Spleen (tissue), 11 donors: ENCODE measurements at regions not wholly inside any gene's neighbourhood (a gene's known extent, or its start where the extent isn't known, plus 50 kb on each side); places are given as distances from the start of the nearest gene placed in this dataset.
"Not testable (repeated sequence)": the region's sequence is repeated elsewhere in the genome, so short reads cannot be mapped to it uniquely, and the experiment has no call there.

Experiments used
- DNase-seq: peaks from one replicate; pipeline ENCODE4 v3.0.0-alpha.2; 2020
- H3K27ac ChIP-seq, 8 donors: fragments of 200-600 bp; sonication (generic) in 7 of 8; 1 replicate in 4 of 8; 2 replicates in 4 of 8; pipeline versions ENCODE4 v1.5.0 to v1.8.0; 2016 to 2021; ENCODE audit warnings: inconsistent platforms in 4 of 8, mild to moderate bottlenecking in 4 of 8, moderate library complexity in 1 of 8
- H3K27me3 ChIP-seq, 7 donors: fragments of 200-600 bp; sonication (generic) in 6 of 7; replicated peaks in 1 of 7; 1 replicate in 4 of 7; 2 replicates in 3 of 7; pipeline versions ENCODE4 v1.5.0 to v1.8.0; 2016 to 2021; ENCODE audit warnings: inconsistent platforms in 3 of 7, mild to moderate bottlenecking in 1 of 7
- H3K36me3 ChIP-seq, 6 donors: fragments of 200-600 bp; sonication (generic) in 5 of 6; 1 replicate in 4 of 6; 2 replicates in 2 of 6; pipeline versions ENCODE4 v1.5.0 to v1.8.0; 2016 to 2021; ENCODE audit warnings: inconsistent platforms in 2 of 6
- H3K4me1 ChIP-seq, 6 donors: fragments of 200-600 bp; sonication (generic) in 5 of 6; 1 replicate in 3 of 6; 2 replicates in 3 of 6; pipeline versions ENCODE4 v1.5.0 to v1.8.0; 2016 to 2021; ENCODE audit warnings: inconsistent platforms in 3 of 6
- H3K4me3 ChIP-seq, 8 donors: fragments of 200-600 bp; sonication (generic) in 7 of 8; 1 replicate in 4 of 8; 2 replicates in 4 of 8; pipeline versions ENCODE4 v1.5.0 to v1.8.0; 2016 to 2021; ENCODE audit warnings: inconsistent platforms in 4 of 8, mild to moderate bottlenecking in 4 of 8, moderate library complexity in 2 of 8
- H3K9me3 ChIP-seq, 8 donors: fragments of 200-600 bp; sonication (generic) in 7 of 8; 1 replicate in 4 of 8; 2 replicates in 4 of 8; pipeline versions ENCODE4 v1.5.0 to v1.8.0; 2016 to 2021; ENCODE audit warnings: inconsistent platforms in 4 of 8
- CTCF ChIP-seq, 11 experiments: fragments of 200-600 bp in 7 of 11; fragments of 450-650 bp in 4 of 11; sonication (generic) in 4 of 11; IDR thresholded peaks in 8 of 11; conservative IDR thresholded peaks in 3 of 11; 1 replicate in 7 of 11; 2 replicates in 4 of 11; pipeline versions ENCODE4 v1.4.0 to v1.8.0; 2016 to 2021; ENCODE audit warnings: antibody characterized with exemption in 11 of 11, inconsistent platforms in 4 of 11, mild to moderate bottlenecking in 1 of 11
- POLR2A ChIP-seq, 3 donors: fragments of 450-650 bp; IDR thresholded peaks; one replicate each; pipeline ENCODE4 v1.5.1; 2017; ENCODE audit warnings: antibody characterized with exemption in 3 of 3, mild to moderate bottlenecking in 1 of 3
- POLR2AphosphoS5 ChIP-seq, 3 donors: sonication (generic); formaldehyde crosslinking; IDR thresholded peaks; one replicate each; pipeline ENCODE4 v1.5.1; 2017; ENCODE audit warnings: antibody characterized with exemption in 3 of 3
- WGBS, 5 donors: extraction: QIAGEN DNeasy Blood & Tissue Kit in 3 of 5; methylation state at CpG; one replicate each; pipeline versions ENCODE4 v1.1.5 to v1.1.7; 2013 to 2018; 5-methylcytosine and 5-hydroxymethylcytosine counted together
- intact Hi-C: fragments of 100-400 bp; cut with DNase I; formaldehyde crosslinking; loops from one replicate; pipeline ENCODE4 v1.15.0; 2023; ENCODE audit warnings: low total_unique reads
- donor health status: healthy with polysubstance abuse.
- donor health status: DM: no; HTN: no; CAD: no; lungs with moderate emphysema.
- donor health status: DM: no; HTN: no; CAD: no.
- donor health status: Bipolar disorder and iron deficiency.
- donor health status: healthy.
- donor health status: DM: no; HTN: no; CAD: no.
- donor health status: DM: yes; HTN: yes; CAD: no.

GRCh38 chr4:112726041-112726440, 89.1 kb downstream of the LARP7 start:
- intact Hi-C loops = no loop called here
- no peak overlapping the region for H3K4me3 ChIP-seq
- H3K4me1 ChIP-seq = no peaks in the 10 kb centered on the region
- no peak for DNase-seq
- no peaks in the 10 kb centered on the region for H3K9me3 ChIP-seq
- no peaks in the 10 kb centered on the region for H3K36me3 ChIP-seq
- 76 to 100% (median 84%) methylated on average over 1 of the region's 1 CpG for WGBS, 5 donors
- TF ChIP-seq POLR2AphosphoS5 (IDR thresholded peaks at IDR 0.05) (no peak), POLR2A (IDR thresholded peaks at IDR 0.05) (no peak), CTCF (IDR thresholded peaks at IDR 0.05 in 8 of 11, conservative IDR thresholded peaks at IDR 0.05 in 3 of 11) (no peak)
- peaks cover 0 to 10% (median 0%) of the 10 kb centered on the region in 7 donors for H3K27me3 ChIP-seq
- H3K27ac ChIP-seq = no peak overlapping the region

DNA sequence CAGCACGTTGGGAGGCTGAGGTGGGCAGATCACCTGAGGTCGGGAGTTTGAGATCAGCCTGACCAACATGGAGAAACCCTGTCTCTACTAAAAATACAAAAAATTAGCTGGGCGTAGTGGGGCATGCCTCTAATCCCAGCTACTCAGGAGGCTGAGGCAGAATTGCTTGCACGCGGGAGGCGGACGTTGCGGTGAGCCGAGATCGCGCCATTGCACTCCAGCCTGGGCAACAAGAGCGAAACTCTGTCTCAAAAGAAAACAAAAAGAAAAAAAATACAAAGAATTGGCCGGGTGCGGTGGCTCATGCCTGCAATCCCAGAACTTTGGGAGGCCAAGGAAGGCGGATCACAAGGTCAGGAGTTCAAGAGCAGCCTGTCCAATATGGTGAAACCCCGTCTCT, 90.8 kb downstream of the LARP7 start:
- H3K4me3 ChIP-seq, DNase-seq, H3K27me3 ChIP-seq, H3K9me3 ChIP-seq, intact Hi-C loops, H3K36me3 ChIP-seq, H3K4me1 ChIP-seq, H3K27ac ChIP-seq: not testable (repeated sequence)
- WGBS, 5 donors = 92 to 94% (median 92%) methylated on average over 16 of the region's 16 CpGs

- Histone ChIP-seq H3K27me3 (no peaks in the 10 kb centered on the region), H3K4me3 (no peak overlapping the region), H3K36me3 (no peaks in the 10 kb centered on the region), H3K27ac (no peak overlapping the region), H3K4me1 (no peaks in the 10 kb centered on the region), H3K9me3 (no peaks in the 10 kb centered on the region)
- 93 to 100% (median 99%) methylated on average over 2 of the region's 2 CpGs for WGBS, 5 donors
- intact Hi-C loops = no loop called here
- no peak for TF ChIP-seq CTCF (IDR thresholded peaks at IDR 0.05 in 8 of 11, conservative IDR thresholded peaks at IDR 0.05 in 3 of 11)
- no peak for TF ChIP-seq POLR2A (IDR thresholded peaks at IDR 0.05)
- TF ChIP-seq POLR2AphosphoS5 (IDR thresholded peaks at IDR 0.05) = no peak
- DNase-seq = no peak
These were observed 94.8 kb downstream of the LARP7 start for GRCh38 chr4:112731715-112732114.

- no peak overlapping the region for H3K27ac ChIP-seq
- H3K27me3 ChIP-seq = no peaks in the 10 kb centered on the region
- DNase-seq = no peak
- WGBS, 5 donors = 75 to 89% (median 82%) methylated on average over 2 of the region's 2 CpGs
- no peak overlapping the region for H3K4me3 ChIP-seq
- no peaks in the 10 kb centered on the region for H3K36me3 ChIP-seq
- H3K4me1 ChIP-seq = no peaks in the 10 kb centered on the region
- TF ChIP-seq POLR2AphosphoS5 (IDR thresholded peaks at IDR 0.05) (no peak), CTCF (IDR thresholded peaks at IDR 0.05 in 8 of 11, conservative IDR thresholded peaks at IDR 0.05 in 3 of 11) (no peak), POLR2A (IDR thresholded peaks at IDR 0.05) (no peak)
- intact Hi-C loops = no loop called here
- H3K9me3 ChIP-seq = no peaks in the 10 kb centered on the region
These were observed 95.2 kb downstream of the LARP7 start for GRCh38 chr4:112732142-112732541.

GRCh38 chr4:112735474-112735951, 98.6 kb downstream of the LARP7 start:
- H3K36me3 ChIP-seq = no peaks in the 10 kb centered on the region
- no peaks in the 10 kb centered on the region for H3K4me1 ChIP-seq
- H3K27me3 ChIP-seq = no peaks in the 10 kb centered on the region
- intact Hi-C loops = no loop called here
- no peak for TF ChIP-seq POLR2A (IDR thresholded peaks at IDR 0.05)
- TF ChIP-seq POLR2AphosphoS5 (IDR thresholded peaks at IDR 0.05) = no peak
- no peak for TF ChIP-seq CTCF (IDR thresholded peaks at IDR 0.05 in 8 of 11, conservative IDR thresholded peaks at IDR 0.05 in 3 of 11)
- DNase-seq = no peak
- no peaks in the 10 kb centered on the region for H3K9me3 ChIP-seq
- no peak overlapping the region for H3K27ac ChIP-seq
- H3K4me3 ChIP-seq = no peak overlapping the region
